ENCODE measurements at regions not wholly inside any gene's neighbourhood (a gene's known extent, or its start where the extent isn't known, plus 50 kb on each side); places are given as distances from the start of the nearest gene placed in this dataset.

DNA sequence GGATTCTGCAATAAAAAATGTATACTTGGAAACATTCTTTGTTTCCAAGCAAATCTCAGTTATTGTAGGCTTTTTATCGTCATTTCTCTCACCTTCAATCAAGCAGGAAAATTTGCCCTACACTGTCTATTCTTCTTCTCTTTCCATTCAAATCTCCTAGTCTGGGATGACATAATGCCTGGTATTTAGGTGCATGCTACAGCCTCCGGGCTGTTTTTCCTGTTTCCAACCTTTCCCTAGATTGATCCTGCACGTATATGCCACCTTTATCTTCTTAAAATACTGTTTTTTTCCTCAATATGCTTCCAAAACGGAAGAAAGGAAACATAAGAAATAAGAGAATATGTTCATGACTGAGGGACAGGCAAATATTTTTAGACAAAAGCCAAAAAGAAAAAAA lies 249.1 kb upstream of the UBASH3B start:
- TF ChIP-seq, protein P1, sequence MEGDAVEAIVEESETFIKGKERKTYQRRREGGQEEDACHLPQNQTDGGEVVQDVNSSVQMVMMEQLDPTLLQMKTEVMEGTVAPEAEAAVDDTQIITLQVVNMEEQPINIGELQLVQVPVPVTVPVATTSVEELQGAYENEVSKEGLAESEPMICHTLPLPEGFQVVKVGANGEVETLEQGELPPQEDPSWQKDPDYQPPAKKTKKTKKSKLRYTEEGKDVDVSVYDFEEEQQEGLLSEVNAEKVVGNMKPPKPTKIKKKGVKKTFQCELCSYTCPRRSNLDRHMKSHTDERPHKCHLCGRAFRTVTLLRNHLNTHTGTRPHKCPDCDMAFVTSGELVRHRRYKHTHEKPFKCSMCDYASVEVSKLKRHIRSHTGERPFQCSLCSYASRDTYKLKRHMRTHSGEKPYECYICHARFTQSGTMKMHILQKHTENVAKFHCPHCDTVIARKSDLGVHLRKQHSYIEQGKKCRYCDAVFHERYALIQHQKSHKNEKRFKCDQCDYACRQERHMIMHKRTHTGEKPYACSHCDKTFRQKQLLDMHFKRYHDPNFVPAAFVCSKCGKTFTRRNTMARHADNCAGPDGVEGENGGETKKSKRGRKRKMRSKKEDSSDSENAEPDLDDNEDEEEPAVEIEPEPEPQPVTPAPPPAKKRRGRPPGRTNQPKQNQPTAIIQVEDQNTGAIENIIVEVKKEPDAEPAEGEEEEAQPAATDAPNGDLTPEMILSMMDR (conservative IDR thresholded peaks at IDR 0.05), result no peak
- no peak for TF ChIP-seq ZFX (IDR thresholded peaks at IDR 0.05)

Data from C4-2B (cell line).